GM23248 (cell line): ENCODE measurements at regions not wholly inside any gene's neighbourhood (a gene's known extent, or its start where the extent isn't known, plus 50 kb on each side); places are given as distances from the start of the nearest gene placed in this dataset.

Source experiments
- DNase-seq: peaks from one replicate; pipeline ENCODE4 v3.0.0-alpha.2; 2015
- H2AFZ ChIP-seq: fragments of 200-600 bp; sonication (generic); 2 replicates; pipeline ENCODE4 v1.6.1; 2016; ENCODE audit warnings: antibody characterized with exemption
- H3F3A ChIP-seq: fragments of 200-600 bp; sonication (generic); 2 replicates; pipeline ENCODE4 v1.6.1; 2016; ENCODE audit warnings: mild to moderate bottlenecking, antibody characterized with exemption, mixed run types; ENCODE audit not compliant: insufficient read depth
- H3K27ac ChIP-seq: fragments of 200-600 bp; sonication (generic); 2 replicates; pipeline ENCODE4 v1.5.1; 2016; ENCODE audit warnings: mild to moderate bottlenecking
- H3K27me3 ChIP-seq: fragments of 200-600 bp; sonication (generic); replicated peaks from 2 replicates; pipeline ENCODE4 v1.6.1; 2016; ENCODE audit warnings: mild to moderate bottlenecking; ENCODE audit not compliant: insufficient read depth
- H3K36me3 ChIP-seq: fragments of 200-600 bp; sonication (generic); 2 replicates; pipeline ENCODE4 v1.6.1; 2016; ENCODE audit warnings: low read depth, mild to moderate bottlenecking
- H3K4me1 ChIP-seq: fragments of 200-600 bp; sonication (generic); 2 replicates; pipeline ENCODE4 v1.6.1; 2016; ENCODE audit warnings: mild to moderate bottlenecking; ENCODE audit not compliant: insufficient read depth
- H3K4me2 ChIP-seq: fragments of 200-600 bp; sonication (generic); one replicate; pipeline ENCODE4 v1.6.1; 2016; ENCODE audit warnings: mild to moderate bottlenecking; ENCODE audit not compliant: unreplicated experiment
- H3K4me3 ChIP-seq: fragments of 200-600 bp; sonication (generic); 2 replicates; pipeline ENCODE4 v1.5.1; 2016; ENCODE audit warnings: mild to moderate bottlenecking
- H3K79me2 ChIP-seq: fragments of 200-600 bp; sonication (generic); 2 replicates; pipeline ENCODE4 v1.6.1; 2016; ENCODE audit warnings: mild to moderate bottlenecking; ENCODE audit not compliant: insufficient read depth
- H3K9ac ChIP-seq: fragments of 200-600 bp; sonication (generic); 2 replicates; pipeline ENCODE4 v1.6.1; 2016; ENCODE audit warnings: mild to moderate bottlenecking
- H3K9me2 ChIP-seq: fragments of 200-600 bp; sonication (generic); 2 replicates; pipeline ENCODE4 v1.6.1; 2016; ENCODE audit warnings: mixed run types, mild to moderate bottlenecking, moderate library complexity; ENCODE audit not compliant: insufficient read depth
- H3K9me3 ChIP-seq: fragments of 200-600 bp; sonication (generic); one replicate; pipeline ENCODE4 v1.6.1; 2017; ENCODE audit warnings: low read depth
- H4K20me1 ChIP-seq: fragments of 200-600 bp; sonication (generic); 2 replicates; pipeline ENCODE4 v1.6.0; 2016; ENCODE audit not compliant: insufficient read depth
- EZH2 ChIP-seq: fragments of 200-600 bp; sonication (generic); IDR thresholded peaks from 2 replicates; pipeline ENCODE4 v1.6.1; 2018; ENCODE audit warnings: antibody characterized with exemption, mild to moderate bottlenecking; ENCODE audit not compliant: insufficient read depth, poor library complexity, severe bottlenecking
- EZH2phosphoT487 ChIP-seq: fragments of 200-600 bp; sonication (generic); IDR thresholded peaks from 2 replicates; pipeline ENCODE4 v1.6.1; 2018; ENCODE audit warnings: antibody characterized with exemption, moderate library complexity, mild to moderate bottlenecking, low read depth; ENCODE audit not compliant: insufficient read depth
- WGBS, 2 experiments: methylation state at CpG; one replicate each; pipeline ENCODE4 v1.1.6; 2015 to 2017; ENCODE audit warnings: low lambda C conversion rate in 2 of 2, low coverage in 1 of 2; ENCODE audit errors: missing lambda C conversion rate in 2 of 2; 5-methylcytosine and 5-hydroxymethylcytosine counted together
- in situ Hi-C: fragments of 300-500 bp; cut with MboI; formaldehyde crosslinking; loops from 2 replicates; pipeline ENCODE4 v1.15.0; 2020

DNA sequence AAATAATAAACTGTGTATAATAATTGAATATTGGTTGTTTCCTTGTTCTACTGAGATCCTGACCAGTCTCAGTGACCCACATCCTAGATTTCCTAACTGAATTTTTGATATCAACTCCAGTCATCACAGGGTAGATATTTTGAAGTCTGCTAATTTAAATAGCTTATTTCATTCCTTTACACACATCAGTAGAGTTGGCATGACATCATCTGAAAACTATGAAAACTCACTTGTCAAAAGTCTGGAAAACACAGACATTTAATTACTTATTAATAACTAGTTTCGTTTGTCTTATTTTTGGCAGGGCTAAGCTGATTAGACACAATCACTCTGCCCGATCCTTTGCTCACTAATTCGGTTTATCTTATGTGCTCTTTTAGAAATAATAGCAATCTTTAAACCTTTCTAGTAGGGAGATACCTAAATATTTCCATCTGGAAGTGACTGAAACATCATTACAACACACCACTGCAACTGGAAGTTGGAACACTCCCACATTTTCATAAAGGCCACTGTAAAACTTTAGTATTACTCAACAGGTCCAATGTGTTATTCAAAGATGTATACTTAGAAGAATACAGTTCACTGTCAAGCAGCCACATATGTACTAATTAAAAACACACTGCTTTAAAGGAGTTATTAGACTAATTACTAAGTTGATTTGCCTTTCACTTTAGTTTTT, 198.4 kb upstream of the ZNF717 start:
- no peaks in the 10 kb centered on the region for H3K27me3 ChIP-seq
- H3K27ac ChIP-seq = no peak overlapping the region
- H3K4me3 ChIP-seq = no peak overlapping the region
- no peak overlapping the region for H2AFZ ChIP-seq
- TF ChIP-seq EZH2phosphoT487 = no peak
- TF ChIP-seq EZH2 = no peak
- no peaks in the 10 kb centered on the region for H3F3A ChIP-seq
- in situ Hi-C loops = no loop called here
- peak overlapping the region; percentile 20 for H3K4me2 ChIP-seq
- H3K9me2 ChIP-seq = no peaks in the 10 kb centered on the region
- peaks cover 13% of the 10 kb centered on the region; the same call in 1 of the 2 replicates for H3K4me1 ChIP-seq
- H4K20me1 ChIP-seq = no peaks in the 10 kb centered on the region
- no peaks in the 10 kb centered on the region for H3K79me2 ChIP-seq
- H3K9ac ChIP-seq = no peak overlapping the region
- DNase-seq = peak; percentile 65
- no peaks in the 10 kb centered on the region for H3K36me3 ChIP-seq
- H3K9me3 ChIP-seq = no peaks in the 10 kb centered on the region
- WGBS, 2 experiments = 43 to 47% methylated on average over 3 of the region's 3 CpGs

DNA sequence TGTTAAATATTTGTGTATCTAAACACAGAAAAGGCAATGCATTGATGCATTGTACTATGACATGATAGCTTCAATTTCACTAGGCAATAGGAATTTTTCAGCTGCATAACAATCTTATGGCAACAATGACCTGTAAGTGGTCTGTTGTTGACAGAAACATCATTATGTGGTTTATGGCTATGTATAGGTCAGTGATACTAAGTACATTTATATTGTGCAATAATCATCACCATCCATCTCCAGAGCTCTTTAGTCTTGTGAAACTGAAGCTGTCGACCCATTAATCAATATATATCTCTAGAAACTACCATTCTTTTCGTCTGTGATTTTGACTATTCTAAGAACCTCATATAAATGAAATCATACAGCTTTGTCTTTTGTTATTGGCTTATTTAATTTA, 200.1 kb upstream of the ZNF717 start:
- Histone ChIP-seq H3K36me3 (no peaks in the 10 kb centered on the region), H3K9me3 (no peaks in the 10 kb centered on the region), H3K79me2 (no peaks in the 10 kb centered on the region), H3F3A (no peaks in the 10 kb centered on the region), H3K4me1 (peaks cover 9% of the 10 kb centered on the region; the same call in 1 of the 2 replicates), H4K20me1 (no peaks in the 10 kb centered on the region), H3K27me3 (no peaks in the 10 kb centered on the region), H3K9me2 (no peaks in the 10 kb centered on the region), H3K27ac (no peak overlapping the region), H3K4me3 (no peak overlapping the region), H3K4me2 (no peak overlapping the region), H2AFZ (no peak overlapping the region), H3K9ac (no peak overlapping the region)
- no peak for DNase-seq
- TF ChIP-seq EZH2phosphoT487 (no peak), EZH2 (no peak)
- in situ Hi-C loops = no loop called here
- WGBS, 2 experiments = 13 to 23% methylated on average over 2 of the region's 2 CpGs

DNA sequence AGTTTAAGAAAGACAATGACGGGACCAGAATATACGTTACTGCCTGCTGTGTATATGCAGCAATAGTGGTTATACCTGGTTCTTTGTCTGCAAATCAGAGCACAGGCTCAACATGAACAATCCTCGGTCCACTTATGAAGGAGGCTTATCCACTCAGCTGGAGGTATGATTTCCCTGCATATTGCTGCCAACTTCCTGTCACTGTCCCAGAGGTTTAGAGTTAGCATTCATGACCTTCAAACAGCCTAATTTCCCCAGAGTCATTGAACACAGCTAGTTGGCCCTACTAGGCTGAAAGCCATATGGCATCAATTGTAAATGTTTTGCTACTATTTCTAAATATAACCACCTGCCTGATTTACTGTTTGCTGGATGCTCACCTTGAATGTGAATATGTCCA, 224.9 kb upstream of the ZNF717 start:
- Histone ChIP-seq H3K4me1 (no peaks in the 10 kb centered on the region), H3K4me3 (no peak overlapping the region), H3K27ac (no peak overlapping the region), H3F3A (no peaks in the 10 kb centered on the region), H4K20me1 (no peaks in the 10 kb centered on the region), H3K36me3 (no peaks in the 10 kb centered on the region), H3K9me3 (no peaks in the 10 kb centered on the region), H2AFZ (no peak overlapping the region), H3K27me3 (no peaks in the 10 kb centered on the region), H3K9me2 (no peaks in the 10 kb centered on the region), H3K9ac (no peak overlapping the region), H3K4me2 (no peak overlapping the region), H3K79me2 (no peaks in the 10 kb centered on the region)
- no peak for DNase-seq
- in situ Hi-C loops = no loop called here
- 68 to 72% methylated on average over 3 of the region's 3 CpGs for whole genome bisulfite sequencing, 2 experiments
- no peak for TF ChIP-seq EZH2
- no peak for TF ChIP-seq EZH2phosphoT487

DNA sequence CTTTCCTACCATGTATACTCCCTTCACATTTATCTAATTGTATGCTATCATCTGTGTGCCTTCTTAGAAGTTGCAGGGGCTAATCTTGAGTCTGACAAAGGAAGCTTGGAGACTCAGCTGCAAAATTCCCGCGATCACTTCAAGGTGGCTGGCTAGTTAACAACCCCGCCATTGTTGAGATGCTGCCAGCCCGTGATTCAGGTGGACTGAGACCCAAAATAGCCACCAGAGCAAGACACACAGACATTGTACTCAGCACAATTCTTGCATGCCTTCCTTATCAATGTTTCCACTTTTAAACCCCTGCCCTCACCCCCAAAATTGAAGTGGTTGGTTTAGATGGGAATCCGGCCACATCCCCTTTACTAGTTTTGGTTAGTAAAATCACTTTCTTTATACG, 225.8 kb upstream of the ZNF717 start:
- no peak for TF ChIP-seq EZH2phosphoT487
- no peak for TF ChIP-seq EZH2
- no peaks in the 10 kb centered on the region for H3K9me2 ChIP-seq
- no peak overlapping the region for H3K4me3 ChIP-seq
- H3K27ac ChIP-seq = no peak overlapping the region
- no peaks in the 10 kb centered on the region for H3K27me3 ChIP-seq
- DNase-seq = no peak
- H2AFZ ChIP-seq = no peak overlapping the region
- no peak overlapping the region for H3K9ac ChIP-seq
- H3K4me1 ChIP-seq = no peaks in the 10 kb centered on the region
- no peaks in the 10 kb centered on the region for H3K79me2 ChIP-seq
- 71 to 76% methylated on average over 6 of the region's 6 CpGs for WGBS, 2 experiments
- no peaks in the 10 kb centered on the region for H4K20me1 ChIP-seq
- in situ Hi-C loops = no loop called here
- H3K36me3 ChIP-seq = no peaks in the 10 kb centered on the region
- H3K4me2 ChIP-seq = no peak overlapping the region
- no peaks in the 10 kb centered on the region for H3F3A ChIP-seq
- no peaks in the 10 kb centered on the region for H3K9me3 ChIP-seq

DNA sequence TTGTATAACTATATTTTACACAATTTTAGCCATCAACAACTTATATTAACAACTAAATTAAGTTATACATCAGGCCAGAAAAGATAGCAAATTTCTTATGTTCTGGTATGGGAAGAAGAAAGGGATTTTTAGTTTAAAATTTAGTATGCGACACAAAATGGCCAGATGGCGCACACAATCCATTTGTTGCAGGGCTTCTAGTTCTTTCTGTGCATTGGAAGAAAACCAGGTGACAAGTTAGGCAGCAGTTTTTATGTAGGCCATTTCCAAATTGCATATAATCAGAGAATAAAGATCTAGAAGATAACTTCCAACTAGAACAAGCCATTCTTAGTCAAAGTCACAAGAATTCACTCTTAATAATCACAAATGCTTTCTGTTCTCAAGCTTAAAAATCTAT, 230.1 kb upstream of the ZNF717 start:
- no peaks in the 10 kb centered on the region for H4K20me1 ChIP-seq
- 92 to 98% methylated on average over 2 of the region's 2 CpGs for WGBS, 2 experiments
- H3K9me3 ChIP-seq = no peaks in the 10 kb centered on the region
- DNase-seq = no peak
- H3K79me2 ChIP-seq = no peaks in the 10 kb centered on the region
- no peaks in the 10 kb centered on the region for H3K4me1 ChIP-seq
- no peak overlapping the region for H3K27ac ChIP-seq
- no peak overlapping the region for H3K9ac ChIP-seq
- H3K27me3 ChIP-seq = no peaks in the 10 kb centered on the region
- no peak overlapping the region for H3K4me2 ChIP-seq
- in situ Hi-C loops = no loop called here
- H3K36me3 ChIP-seq = no peaks in the 10 kb centered on the region
- TF ChIP-seq EZH2 (no peak), EZH2phosphoT487 (no peak)
- no peak overlapping the region for H3K4me3 ChIP-seq
- no peak overlapping the region for H2AFZ ChIP-seq
- H3K9me2 ChIP-seq = no peaks in the 10 kb centered on the region
- no peaks in the 10 kb centered on the region for H3F3A ChIP-seq
